ENCODE measurements at regions not wholly inside any gene's neighbourhood (a gene's known extent, or its start where the extent isn't known, plus 50 kb on each side); places are given as distances from the start of the nearest gene placed in this dataset.

DNA sequence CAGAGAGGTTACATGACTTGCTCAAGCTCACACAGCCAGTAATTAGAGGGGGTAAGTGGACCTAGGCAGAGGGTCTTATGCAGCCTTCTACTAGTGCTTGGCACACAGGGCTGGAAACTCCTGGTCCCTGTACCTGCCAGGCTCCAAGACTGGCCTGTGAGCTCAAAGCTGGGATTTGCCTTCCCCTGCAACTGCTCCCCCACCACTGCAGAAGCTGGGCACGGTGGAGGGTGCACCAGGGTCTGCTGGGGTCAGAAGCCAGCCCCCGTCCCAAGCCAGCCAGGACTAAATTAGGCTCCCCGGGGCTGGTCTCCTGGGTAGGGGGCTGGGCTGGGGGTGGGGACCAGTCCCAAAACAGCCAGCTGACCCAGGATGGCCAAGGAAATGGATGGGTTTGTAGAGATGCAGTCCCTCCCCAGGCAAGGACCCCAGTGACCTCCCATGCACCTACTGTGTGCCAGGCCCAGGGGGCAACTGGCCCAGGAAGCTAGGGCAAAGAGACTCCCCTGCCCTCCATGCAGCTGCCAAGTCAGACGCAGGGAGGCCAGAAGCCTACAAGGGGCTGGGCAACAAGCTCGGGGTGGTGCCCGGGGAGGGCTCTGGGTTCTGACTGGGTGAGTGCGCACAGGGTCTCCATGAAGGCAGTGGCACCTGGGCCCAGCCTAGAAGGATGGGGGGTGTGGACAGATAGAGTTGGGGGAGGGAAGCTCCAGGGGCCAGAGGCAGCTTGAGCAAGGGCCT is 51.8 kb upstream of the LINGO1 start:
- no peaks in the 10 kb centered on the region for H3K36me3 ChIP-seq
- no peaks in the 10 kb centered on the region for H3K9me3 ChIP-seq
- H3K27ac ChIP-seq, result no peak overlapping the region
- H3K4me1 ChIP-seq, result no peaks in the 10 kb centered on the region
- TF ChIP-seq, protein P1, sequence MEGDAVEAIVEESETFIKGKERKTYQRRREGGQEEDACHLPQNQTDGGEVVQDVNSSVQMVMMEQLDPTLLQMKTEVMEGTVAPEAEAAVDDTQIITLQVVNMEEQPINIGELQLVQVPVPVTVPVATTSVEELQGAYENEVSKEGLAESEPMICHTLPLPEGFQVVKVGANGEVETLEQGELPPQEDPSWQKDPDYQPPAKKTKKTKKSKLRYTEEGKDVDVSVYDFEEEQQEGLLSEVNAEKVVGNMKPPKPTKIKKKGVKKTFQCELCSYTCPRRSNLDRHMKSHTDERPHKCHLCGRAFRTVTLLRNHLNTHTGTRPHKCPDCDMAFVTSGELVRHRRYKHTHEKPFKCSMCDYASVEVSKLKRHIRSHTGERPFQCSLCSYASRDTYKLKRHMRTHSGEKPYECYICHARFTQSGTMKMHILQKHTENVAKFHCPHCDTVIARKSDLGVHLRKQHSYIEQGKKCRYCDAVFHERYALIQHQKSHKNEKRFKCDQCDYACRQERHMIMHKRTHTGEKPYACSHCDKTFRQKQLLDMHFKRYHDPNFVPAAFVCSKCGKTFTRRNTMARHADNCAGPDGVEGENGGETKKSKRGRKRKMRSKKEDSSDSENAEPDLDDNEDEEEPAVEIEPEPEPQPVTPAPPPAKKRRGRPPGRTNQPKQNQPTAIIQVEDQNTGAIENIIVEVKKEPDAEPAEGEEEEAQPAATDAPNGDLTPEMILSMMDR (IDR thresholded peaks at IDR 0.05), result no peak
- no peak for DNase-seq (ENCODE audit: low spot score in 2 of 2)
- H3K4me3 ChIP-seq, result no peak overlapping the region
- intact Hi-C loops (cut with DNase I), result no loop called here
- H3K27me3 ChIP-seq, result no peaks in the 10 kb centered on the region

DNA sequence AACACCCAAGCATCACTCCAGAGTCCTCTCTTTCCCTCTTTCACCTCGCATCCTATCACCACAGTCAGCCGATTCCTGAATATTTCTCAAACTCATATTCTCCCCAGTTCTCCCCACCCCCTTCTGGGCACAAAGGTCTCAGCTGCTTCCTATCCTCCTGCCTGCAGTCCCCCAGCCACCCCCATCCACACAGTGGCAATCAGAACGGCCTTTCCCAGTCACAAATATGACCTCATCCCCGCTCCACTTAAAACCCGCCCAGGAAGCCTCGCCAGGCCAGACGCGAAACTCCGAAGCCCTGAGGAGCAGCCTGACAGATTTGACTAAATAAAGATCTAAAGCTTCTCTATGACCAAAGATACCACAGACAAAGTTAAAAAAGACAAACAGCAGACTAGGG is 49.9 kb upstream of the LINGO1 start:
- TF ChIP-seq, protein P1 (IDR thresholded peaks at IDR 0.05), result no peak
- intact Hi-C loops (cut with DNase I), result no loop called here
- no peak for DNase-seq (ENCODE audit: low spot score in 2 of 2)
- Histone ChIP-seq H3K27ac (no peak overlapping the region), H3K9me3 (no peaks in the 10 kb centered on the region), H3K36me3 (no peaks in the 10 kb centered on the region), H3K27me3 (no peaks in the 10 kb centered on the region), H3K4me1 (no peaks in the 10 kb centered on the region), H3K4me3 (no peak overlapping the region)

Measured in ascending aorta (tissue), 2 donors.